Heart left ventricle (tissue), 16 donors: ENCODE measurements at regions not wholly inside any gene's neighbourhood (a gene's known extent, or its start where the extent isn't known, plus 50 kb on each side); places are given as distances from the start of the nearest gene placed in this dataset.

Source experiments
- ATAC-seq, 4 donors: fragments of 200-7000 bp; cut with Tn5 transposase; one replicate each; pipeline ENCODE4 v1.9.1; 2020 to 2022; ENCODE audit warnings: moderate library complexity in 4 of 4, mild to moderate bottlenecking in 3 of 4, moderate number of reproducible peaks in 1 of 4
- DNase-seq, 5 donors: peaks; one replicate each; pipeline ENCODE4 v3.0.0-alpha.2; 2020
- H3K27ac ChIP-seq, 12 donors: fragments of 200-600 bp; sonication (generic) in 4 of 12; one replicate each; pipeline versions ENCODE4 v1.5.0 to v1.8.0; 2016 to 2022; ENCODE audit warnings: mild to moderate bottlenecking in 2 of 12
- H3K27me3 ChIP-seq, 9 donors: fragments of 200-600 bp; sonication (generic) in 2 of 9; one replicate each; pipeline versions ENCODE4 v1.5.1 to v1.8.0; 2016 to 2022; ENCODE audit warnings: mild to moderate bottlenecking in 3 of 9
- H3K36me3 ChIP-seq, 9 donors: fragments of 200-600 bp; sonication (generic) in 2 of 9; one replicate each; pipeline versions ENCODE4 v1.5.0 to v1.8.0; 2018 to 2022; ENCODE audit warnings: mild to moderate bottlenecking in 2 of 9
- H3K4me1 ChIP-seq, 12 donors: fragments of 200-600 bp; sonication (generic) in 4 of 12; one replicate each; pipeline versions ENCODE4 v1.5.0 to v1.8.0; 2016 to 2022; ENCODE audit warnings: mild to moderate bottlenecking in 3 of 12
- H3K4me3 ChIP-seq, 12 donors: fragments of 200-600 bp; sonication (generic) in 4 of 12; one replicate each; pipeline versions ENCODE4 v1.5.0 to v1.8.0; 2017 to 2022; ENCODE audit warnings: mild to moderate bottlenecking in 9 of 12, moderate library complexity in 4 of 12
- H3K9me3 ChIP-seq, 12 donors: fragments of 200-600 bp; sonication (generic) in 4 of 12; one replicate each; pipeline versions ENCODE4 v1.5.0 to v1.8.0; 2016 to 2022; ENCODE audit warnings: mild to moderate bottlenecking in 1 of 12
- CTCF ChIP-seq, 12 donors: fragments of 200-600 bp; sonication (generic) in 4 of 12; IDR thresholded peaks; one replicate each; pipeline versions ENCODE4 v1.5.0 to v1.8.0; 2018 to 2022; ENCODE audit warnings: antibody characterized with exemption in 12 of 12, mild to moderate bottlenecking in 5 of 12
- POLR2A ChIP-seq, 2 donors: fragments of 450-650 bp; IDR thresholded peaks; one replicate each; pipeline ENCODE4 v1.6.1; 2017; ENCODE audit warnings: antibody characterized with exemption in 2 of 2, mild to moderate bottlenecking in 2 of 2, moderate library complexity in 2 of 2
- WGBS, 4 donors: extraction: QIAGEN DNeasy Blood & Tissue Kit in 2 of 4; methylation state at CpG; one replicate each; pipeline versions ENCODE4 v1.1.5 to v1.1.7; 2013 to 2018; 5-methylcytosine and 5-hydroxymethylcytosine counted together
- intact Hi-C, 10 donors: fragments of 100-400 bp; cut with DNase I; formaldehyde crosslinking; loops; one replicate each; pipeline versions ENCODE4 v1.11.1 to v1.14.2; 2022
- donor health status: ischemic (EF 13 %, LVEDD 7.1; RV severe dilation, severe dysfunction).
- donor health status: healthy with polysubstance abuse.
- donor health status: DM: no; HTN: yes; CAD: no.
- donor health status: DM: no; HTN: no; CAD: no.
- donor health status: ischemic (EF 25% LVEDD 6.9; RV normal size, moderate dysfunction).
- donor health status: ischemic (EF 25% LVEDD 5.7; RV mildly dilated, moderate dysfunction).
- donor health status: healthy.
- donor health status: DM: yes; HTN: yes; CAD: no.
- donor health status: ischemic (EF 35%, LVEDD 5.7; RV mildly dilated, moderate dysfunction).
- donor health status: nonischemic (EF 11% LVEDD 7.7; RV severe dilation, severe dysfunction).
- donor health status: DM: yes; HTN: yes; CAD: no.
- donor health status: PGD.
- donor health status: ischemic (EF 29% LVEDD 5.4; RV normal size, mild dysfunction).
- donor health status: nonischemic (EF 23%, LVEDD 6.1; RV moderate dilation, normal function).

DNA sequence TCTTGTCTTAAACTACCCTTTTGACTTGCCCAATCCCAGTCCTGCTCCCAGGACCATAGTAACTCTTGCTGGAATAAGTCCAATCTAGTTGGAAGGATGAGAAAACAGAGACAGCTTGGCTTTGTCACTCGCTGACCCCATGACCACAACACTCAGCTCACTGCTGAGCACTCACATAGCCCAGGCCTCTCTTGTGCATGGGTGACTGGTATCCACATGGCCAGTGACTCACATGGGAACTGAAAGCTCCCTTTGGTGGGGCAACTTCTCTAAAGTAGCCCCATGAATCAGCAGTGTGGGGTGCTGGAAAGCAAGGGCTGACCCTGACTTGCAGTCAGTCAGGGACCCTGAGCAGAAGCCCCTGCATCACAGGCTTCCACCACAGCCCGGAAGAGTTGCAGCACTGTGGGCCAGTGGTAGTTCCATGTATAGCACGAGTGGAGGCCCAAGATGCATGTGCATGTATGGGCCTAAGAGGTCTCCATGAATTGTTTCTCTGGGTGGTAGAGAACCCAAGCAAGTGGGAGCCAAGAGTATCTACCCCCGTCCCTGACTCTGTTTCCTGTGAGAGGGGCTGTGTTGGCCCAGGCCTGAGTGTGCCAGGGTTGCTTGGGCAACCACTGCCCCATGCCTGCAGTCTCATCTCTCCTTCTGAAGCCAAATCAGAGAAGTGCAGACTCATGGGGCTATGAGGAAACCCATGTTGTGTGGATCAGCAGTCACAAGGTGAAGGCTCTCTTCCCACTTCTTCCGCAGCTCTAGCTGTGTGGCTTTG lies 62.1 kb upstream of the XCR1 start:
- intact Hi-C loops, result loop anchor here in 9 of 10 donors (5.0 to 10.0 kb wide), 5 partner anchors 118 to 355 kb away; partner anchors contain the start of genes CCR5 (in 9 of the 9) and CCR1 (in 1 of the 9)
- peak; percentile 81 to 92 (median 87) for ATAC-seq

DNA sequence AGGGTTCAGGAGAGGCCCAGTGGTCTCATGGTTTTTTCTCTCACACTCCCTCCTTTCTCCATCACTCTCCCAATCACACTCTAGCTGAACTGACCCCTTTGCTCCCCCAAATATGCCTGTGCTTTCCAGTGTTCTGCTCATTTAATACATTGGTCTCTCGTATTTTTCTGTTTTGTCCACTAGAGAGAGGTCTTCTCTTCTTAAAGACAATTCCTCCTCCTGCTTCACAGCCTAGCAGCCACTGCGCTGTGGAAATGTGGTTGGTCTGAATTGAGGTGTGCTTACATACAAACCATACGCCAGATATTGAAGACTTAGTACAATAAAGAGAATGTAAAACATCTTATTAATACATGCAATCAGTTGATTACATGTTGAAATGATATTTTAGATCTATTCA lies 60.6 kb upstream of the XCR1 start:
- no peaks in the 10 kb centered on the region for H3K27me3 ChIP-seq
- DNase-seq, result peak in 1 of 5 donors; percentile 38
- intact Hi-C loops, result loop anchor here in 9 of 10 donors (5.0 to 10.0 kb wide), 5 partner anchors 119 to 357 kb away; partner anchors contain the start of genes CCR5 (in 9 of the 9) and CCR1 (in 1 of the 9)
- TF ChIP-seq CTCF (IDR thresholded peaks at IDR 0.05), result peak in 4 of 12 donors; percentile 11 to 22 (median 14)
- no peak for TF ChIP-seq POLR2A (IDR thresholded peaks at IDR 0.05)
- H3K4me1 ChIP-seq, result peaks cover 0 to 49% (median 0%) of the 10 kb centered on the region in 12 donors
- H3K4me3 ChIP-seq, result no peak overlapping the region
- ATAC-seq, result peak in 1 of 4 donors; percentile 31
- H3K9me3 ChIP-seq, result no peaks in the 10 kb centered on the region
- 57 to 72% (median 68%) methylated on average over 3 of the region's 3 CpGs for WGBS, 4 donors
- H3K27ac ChIP-seq, result peak overlapping the region in 1 of 12 donors; percentile 90
- no peaks in the 10 kb centered on the region for H3K36me3 ChIP-seq

More for the DNA sequence above, 62.1 kb upstream of the XCR1 start:
- Histone ChIP-seq H3K27me3 (no peaks in the 10 kb centered on the region), H3K4me3 (no peak overlapping the region), H3K4me1 (peaks cover 0 to 62% (median 0%) of the 10 kb centered on the region in 12 donors), H3K9me3 (no peaks in the 10 kb centered on the region), H3K36me3 (no peaks in the 10 kb centered on the region), H3K27ac (peak overlapping the region in 3 of 12 donors; percentile 43 to 90 (median 52))
- DNase-seq, result peak; percentile 55 to 74 (median 71)
- no peak for TF ChIP-seq CTCF (IDR thresholded peaks at IDR 0.05)
- TF ChIP-seq POLR2A (IDR thresholded peaks at IDR 0.05), result no peak
- WGBS, 4 donors, result 86 to 91% (median 88%) methylated on average over 4 to 5 of the region's 5 CpGs

DNA sequence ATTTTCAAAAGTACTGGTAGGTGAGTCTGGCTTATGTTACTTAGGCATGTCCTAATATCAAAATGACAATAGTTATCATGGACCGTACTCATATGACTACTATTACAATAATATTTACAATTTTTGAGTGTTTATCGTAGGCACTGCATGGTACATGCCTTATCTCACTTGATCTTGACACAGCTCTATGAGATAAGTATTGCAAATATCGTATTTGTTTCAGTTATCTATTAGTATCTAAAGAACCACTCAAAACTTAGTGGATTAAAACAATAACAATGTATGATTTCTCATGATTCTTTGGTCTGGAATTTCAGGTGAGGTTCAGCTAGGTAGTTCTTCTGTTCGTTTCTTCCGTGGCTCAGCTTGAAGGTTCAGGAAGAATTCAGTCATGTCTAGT lies 59.7 kb upstream of the XCR1 start:
- H3K27me3 ChIP-seq, result no peaks in the 10 kb centered on the region
- peaks cover 0 to 40% (median 0%) of the 10 kb centered on the region in 12 donors for H3K4me1 ChIP-seq
- DNase-seq (no peak), ATAC-seq (no peak)
- H3K4me3 ChIP-seq, result no peak overlapping the region
- 80 to 86% (median 81%) methylated on average over 5 of the region's 5 CpGs for WGBS, 4 donors
- H3K27ac ChIP-seq, result no peak overlapping the region
- intact Hi-C loops, result loop anchor here in 9 of 10 donors (5.0 to 10.0 kb wide), 5 partner anchors 120 to 358 kb away; partner anchors contain the start of genes CCR5 (in 9 of the 9) and CCR1 (in 1 of the 9)
- H3K9me3 ChIP-seq, result no peaks in the 10 kb centered on the region
- no peak for TF ChIP-seq POLR2A (IDR thresholded peaks at IDR 0.05)
- no peaks in the 10 kb centered on the region for H3K36me3 ChIP-seq

- Histone ChIP-seq H3K27ac (no peak overlapping the region), H3K27me3 (no peaks in the 10 kb centered on the region), H3K9me3 (no peaks in the 10 kb centered on the region), H3K4me1 (peaks cover 0 to 34% (median 0%) of the 10 kb centered on the region in 12 donors), H3K4me3 (no peak overlapping the region), H3K36me3 (no peaks in the 10 kb centered on the region)
- 91 to 100% (median 94%) methylated on average over 4 of the region's 4 CpGs for WGBS, 4 donors
- no peak for TF ChIP-seq CTCF (IDR thresholded peaks at IDR 0.05)
- TF ChIP-seq POLR2A (IDR thresholded peaks at IDR 0.05), result no peak
- DNase-seq (no peak), ATAC-seq (no peak)
- intact Hi-C loops, result loop anchor here in 9 of 10 donors (5.0 to 10.0 kb wide), 5 partner anchors 121 to 359 kb away; partner anchors contain the start of genes CCR5 (in 9 of the 9) and CCR1 (in 1 of the 9)
Observed at GRCh38 chr3:46086083-46086437, 58.8 kb upstream of the XCR1 start.
